K562 (cell line): ENCODE measurements at regions not wholly inside any gene's neighbourhood (a gene's known extent, or its start where the extent isn't known, plus 50 kb on each side); places are given as distances from the start of the nearest gene placed in this dataset.

ENCODE experiments used
- ATAC-seq: fragments of 200-7000 bp; cut with Tn5 transposase; 3 replicates; pipeline ENCODE4 v1.9.1; 2020; ENCODE audit warnings: moderate library complexity
- BruUV-seq: library from RNA; stranded (reverse); fragments of 400-500 nt; replicated peaks from 2 replicates; lab custom pipeline; 2021; lab: Mats Ljungman, UMichigan
- CTCF ChIA-PET: fragments of 300-600 bp; formaldehyde crosslinking; extraction: SDS; loops from one replicate; lab custom pipeline; 2021; ENCODE audit warnings: low intra/inter-chr PET ratio; lab: Yijun Ruan, JAX
- POLR2A ChIA-PET: fragments of 300-600, 350-650 bp; sonication (Branson Sonifier 250); formaldehyde crosslinking; extraction: SDS; loops from one replicate; lab custom pipeline; 2021; ENCODE audit warnings: antibody characterized with exemption, inconsistent platforms; lab: Yijun Ruan, JAX
- DNase-seq, 4 experiments: peaks; one replicate each; pipeline versions ENCODE4 v3.0.0 to v3.0.0-alpha.2; 2011 to 2018; ENCODE audit warnings: low spot score in 3 of 4, mixed read lengths in 3 of 4; ENCODE audit errors: extremely low read depth in 1 of 4
- FAIRE-seq: peaks from 2 replicates; lab custom pipeline; 2011; peaks lifted over from hg19 to GRCh38; lab: Jason Lieb, UNC
- H2AFZ ChIP-seq: 2 replicates; pipeline ENCODE4 v1.6.0; 2011; ENCODE audit warnings: low read depth, low read length, control low read depth, inconsistent platforms
- H3K27ac ChIP-seq: fragments of 200-600 bp; 3 replicates; pipeline ENCODE4 v1.8.0; 2011; ENCODE audit warnings: low read depth, mild to moderate bottlenecking, control low read depth, inconsistent platforms, low read length, moderate library complexity, mixed read lengths; ENCODE audit errors: extremely low read depth
- H3K27me3 ChIP-seq, 2 experiments: fragments of 300-600 bp in 1 of 2; 2 replicates in 1 of 2; 3 replicates in 1 of 2; pipeline versions ENCODE4 v1.6.0 to v1.8.0; 2011; ENCODE audit warnings: inconsistent platforms in 2 of 2, low read length in 2 of 2, mild to moderate bottlenecking in 1 of 2, mixed read lengths in 1 of 2, moderate library complexity in 1 of 2; ENCODE audit not compliant: control insufficient read depth in 2 of 2, insufficient read depth in 2 of 2
- H3K36me3 ChIP-seq: fragments of 300-600 bp; 3 replicates; pipeline ENCODE4 v1.8.0; 2011; ENCODE audit warnings: mild to moderate bottlenecking, low read length, inconsistent platforms; ENCODE audit not compliant: control insufficient read depth, insufficient read depth
- H3K4me1 ChIP-seq, 2 experiments: fragments of 200-600 bp in 1 of 2; replicated peaks in 1 of 2; 2 replicates in 1 of 2; 3 replicates in 1 of 2; pipeline versions ENCODE4 v1.5.1 to v1.8.0; 2011; ENCODE audit warnings: inconsistent platforms in 2 of 2, low read length in 2 of 2, mild to moderate bottlenecking in 1 of 2, mixed read lengths in 1 of 2, moderate library complexity in 1 of 2; ENCODE audit not compliant: control insufficient read depth in 2 of 2, insufficient read depth in 2 of 2
- H3K4me2 ChIP-seq: 2 replicates; pipeline ENCODE4 v1.6.1; 2011; ENCODE audit warnings: low read length, control low read depth, inconsistent platforms, mixed read lengths; ENCODE audit not compliant: insufficient read depth
- H3K4me3 ChIP-seq: fragments of 200-600 bp; sonication (generic), shearing (Covaris generic); 2 replicates; pipeline ENCODE4 v1.5.1; 2016; ENCODE audit warnings: control low read depth, inconsistent platforms
- H3K79me2 ChIP-seq: fragments of 200-600 bp; 3 replicates; pipeline ENCODE4 v1.8.0; 2011; ENCODE audit warnings: low read length, inconsistent platforms; ENCODE audit not compliant: control insufficient read depth, insufficient read depth
- H3K9ac ChIP-seq, 2 experiments: 2 replicates each; pipeline versions ENCODE4 v1.6.0 to v1.6.1; 2011; ENCODE audit warnings: low read depth in 2 of 2, low read length in 2 of 2, control low read depth in 1 of 2, inconsistent platforms in 1 of 2, mild to moderate bottlenecking in 1 of 2, mixed read lengths in 1 of 2; ENCODE audit not compliant: insufficient read depth in 1 of 2
- H3K9me1 ChIP-seq: one replicate; pipeline ENCODE4 v1.6.0; 2011; ENCODE audit warnings: inconsistent platforms, mild to moderate bottlenecking, low read length, moderate library complexity; ENCODE audit not compliant: control insufficient read depth, insufficient read depth
- H3K9me3 ChIP-seq: replicated peaks from 2 replicates; pipeline ENCODE4 v1.5.1; 2011; ENCODE audit warnings: low read depth, low read length, inconsistent platforms; ENCODE audit not compliant: control insufficient read depth, insufficient read depth
- H4K20me1 ChIP-seq: replicated peaks from 2 replicates; pipeline ENCODE4 v1.6.1; 2011; ENCODE audit warnings: low read length, inconsistent platforms, mixed read lengths; ENCODE audit not compliant: control insufficient read depth, insufficient read depth
- AFF4 ChIP-seq: sonication (generic); formaldehyde crosslinking; IDR thresholded peaks from 2 replicates; pipeline ENCODE4 v1.8.0; 2023; ENCODE audit warnings: mild to moderate bottlenecking, missing genetic modification reagents
- ARID1B ChIP-seq: fragments of 450-650 bp; IDR thresholded peaks from 2 replicates; pipeline ENCODE4 v1.6.1; 2016; ENCODE audit warnings: antibody characterized with exemption, mild to moderate bottlenecking, inconsistent platforms
- BRCA1 ChIP-seq, 2 experiments: fragments of 450-650 bp in 1 of 2; sonication (generic) in 1 of 2; formaldehyde crosslinking in 1 of 2; IDR thresholded peaks; 2 replicates each; pipeline versions ENCODE4 v1.5.0 to v1.6.1; 2017 to 2020; ENCODE audit warnings: mild to moderate bottlenecking in 1 of 2, missing genetic modification reagents in 1 of 2
- ESRRA ChIP-seq: fragments of 450-650 bp; IDR thresholded peaks from 2 replicates; pipeline ENCODE4 v1.6.1; 2014; ENCODE audit warnings: low read depth, mild to moderate bottlenecking, moderate library complexity, borderline replicate concordance
- FOS ChIP-seq: IDR thresholded peaks from 3 replicates; pipeline ENCODE4 v1.6.1; 2011; ENCODE audit not compliant: insufficient read length; ENCODE audit errors: extremely low read depth
- FOXP4 ChIP-seq: sonication (generic); formaldehyde crosslinking; IDR thresholded peaks from 2 replicates; pipeline ENCODE4 v1.8.0; 2022; ENCODE audit warnings: mild to moderate bottlenecking, missing genetic modification reagents, borderline replicate concordance
- HDAC1 ChIP-seq, 2 experiments: fragments of 450-650 bp; IDR thresholded peaks; 2 replicates each; pipeline ENCODE4 v1.6.1; 2016 to 2017; ENCODE audit warnings: inconsistent platforms in 1 of 2, mild to moderate bottlenecking in 1 of 2, moderate library complexity in 1 of 2
- HDAC3 ChIP-seq: fragments of 450-650 bp; IDR thresholded peaks from 2 replicates; pipeline ENCODE4 v1.6.1; 2018; ENCODE audit warnings: borderline replicate concordance, mild to moderate bottlenecking, moderate library complexity; ENCODE audit not compliant: partially characterized antibody
- ILK ChIP-seq: fragments of 450-650 bp; IDR thresholded peaks from 2 replicates; pipeline ENCODE4 v1.6.1; 2016; ENCODE audit warnings: missing genetic modification characterization, low read depth, mild to moderate bottlenecking, missing compliant biosample characterization, moderate library complexity, borderline replicate concordance
- MEF2A ChIP-seq: IDR thresholded peaks from 2 replicates; pipeline ENCODE4 v1.6.1; 2011; ENCODE audit warnings: low read depth, mild to moderate bottlenecking, low read length, moderate library complexity; ENCODE audit not compliant: control insufficient read depth
- MTA1 ChIP-seq: fragments of 450-650 bp; IDR thresholded peaks from 2 replicates; pipeline ENCODE4 v1.6.1; 2017; ENCODE audit warnings: borderline replicate concordance
- PURB ChIP-seq: sonication (generic); formaldehyde crosslinking; IDR thresholded peaks from 2 replicates; pipeline ENCODE4 v1.9.0; 2021; ENCODE audit warnings: low read depth, mild to moderate bottlenecking, missing genetic modification reagents
- SAP30 ChIP-seq: fragments of 200-600 bp; sonication (generic); IDR thresholded peaks from 2 replicates; pipeline ENCODE4 v1.6.1; 2012; ENCODE audit warnings: borderline replicate concordance, low read depth, mild to moderate bottlenecking, moderate library complexity, low read length, control low read depth, inconsistent platforms; ENCODE audit not compliant: insufficient read depth, poor library complexity, severe bottlenecking
- SREBF2 ChIP-seq: sonication (generic); formaldehyde crosslinking; IDR thresholded peaks from 2 replicates; pipeline ENCODE4 v1.4.0; 2020; ENCODE audit warnings: mild to moderate bottlenecking, missing genetic modification reagents
- USF1 ChIP-seq: sonication (generic); formaldehyde crosslinking; IDR thresholded peaks from 2 replicates; pipeline ENCODE4 v1.9.0; 2022; ENCODE audit warnings: mild to moderate bottlenecking, missing genetic modification reagents
- XRCC4 ChIP-seq: IDR thresholded peaks from one replicate; pipeline ENCODE4 v1.6.1; 2011; ENCODE audit not compliant: insufficient read depth, insufficient read length; ENCODE audit errors: extremely low read depth
- ZNF12 ChIP-seq: sonication (generic); formaldehyde crosslinking; IDR thresholded peaks from 2 replicates; pipeline ENCODE4 v1.4.0; 2020; ENCODE audit warnings: mild to moderate bottlenecking, missing genetic modification reagents
- WGBS: fragments of 100-300 bp; shearing (Covaris generic); methylation state at CpG from one replicate; pipeline ENCODE4 v1.1.6; 2016; ENCODE audit warnings: low coverage, mixed read lengths; ENCODE audit not compliant: insufficient coverage; ENCODE audit errors: missing lambda C conversion rate; 5-methylcytosine and 5-hydroxymethylcytosine counted together
- in situ Hi-C: fragments of 300-500 bp; cut with MboI; formaldehyde crosslinking; loops from 4 replicates; pipeline ENCODE4 v1.15.0; 2018; ENCODE audit warnings: inconsistent platforms, mixed read lengths
- intact Hi-C: fragments of 100-400 bp; cut with micrococcal nuclease; formaldehyde crosslinking; loops from 2 replicates; pipeline ENCODE4 v1.14.2; 2022

GRCh38 chr3:56900801-56901200 lies 99.1 kb upstream of the ARHGEF3 start:
- no peak for ATAC-seq
- Histone ChIP-seq H3K4me1 (no peaks in the 10 kb centered on the region; a peak in 1 of 5 replicates), H3K9me1 (no peaks in the 10 kb centered on the region), H3K79me2 (no peaks in the 10 kb centered on the region), H3K27me3 (no peaks in the 10 kb centered on the region), H3K27ac (no peak overlapping the region), H3K9ac (no peak overlapping the region), H2AFZ (no peak overlapping the region), H3K36me3 (no peaks in the 10 kb centered on the region), H3K4me3 (no peak overlapping the region), H3K9me3 (no peaks in the 10 kb centered on the region), H4K20me1 (no peaks in the 10 kb centered on the region), H3K4me2 (no peak overlapping the region)
- CTCF ChIA-PET: no interaction called here
- WGBS: no CpG with 5 or more reads among the region's 1 CpG
- no peak for TF ChIP-seq MEF2A
- TF ChIP-seq HDAC1 (IDR thresholded peaks at IDR 0.05): no peak
- no peak for TF ChIP-seq BRCA1 (IDR thresholded peaks at IDR 0.05)
- TF ChIP-seq BRCA1 (CRISPR knock-in tag; IDR thresholded peaks at IDR 0.05): no peak
- no peak for TF ChIP-seq FOXP4 (CRISPR knock-in tag)
- TF ChIP-seq FOS: no peak
- TF ChIP-seq XRCC4: no peak
- TF ChIP-seq PURB (CRISPR knock-in tag): no peak
- no peak for TF ChIP-seq AFF4 (CRISPR knock-in tag)
- TF ChIP-seq ARID1B: no peak
- TF ChIP-seq HDAC3: no peak
- TF ChIP-seq MTA1: no peak
- no peak for TF ChIP-seq ILK (tag)
- no peak for TF ChIP-seq ZNF12 (CRISPR knock-in tag)
- no peak for TF ChIP-seq ESRRA
- no peak for TF ChIP-seq SREBF2 (CRISPR knock-in tag)
- no peak for TF ChIP-seq SAP30
- no peak for TF ChIP-seq USF1 (CRISPR knock-in tag)
- no peak for FAIRE-seq
- intact Hi-C loops: no loop called here
- POLR2A ChIA-PET: no interaction called here
- BruUV-seq: no TSS peak
- no peak for DNase-seq
- in situ Hi-C loops: no loop called here
